Trophoblast cell (in vitro differentiated cells and primary cell): ENCODE measurements at regions not wholly inside any gene's neighbourhood (a gene's known extent, or its start where the extent isn't known, plus 50 kb on each side); places are given as distances from the start of the nearest gene placed in this dataset.

Experiments used
- DNase-seq, 2 donors: peaks; one replicate each; pipeline ENCODE4 v3.0.0-alpha.2; 2016
- H2AFZ ChIP-seq: 2 replicates; pipeline ENCODE4 v1.6.1; 2013; ENCODE audit warnings: low read length, moderate library complexity, mild to moderate bottlenecking; ENCODE audit not compliant: insufficient read depth, poor library complexity
- H2AK5ac ChIP-seq: 2 replicates; pipeline ENCODE4 v1.6.1; 2013; ENCODE audit warnings: mild to moderate bottlenecking, low read length
- H2BK120ac ChIP-seq: 2 replicates; pipeline ENCODE4 v1.6.1; 2013; ENCODE audit warnings: low read length, mild to moderate bottlenecking, moderate library complexity; ENCODE audit not compliant: insufficient read depth, poor library complexity
- H2BK12ac ChIP-seq: 2 replicates; pipeline ENCODE4 v1.6.1; 2013; ENCODE audit warnings: mild to moderate bottlenecking, low read length, moderate library complexity
- H2BK5ac ChIP-seq: 2 replicates; pipeline ENCODE4 v1.6.1; 2013; ENCODE audit warnings: low read length, low read depth, moderate library complexity, mild to moderate bottlenecking; ENCODE audit not compliant: poor library complexity
- H3K14ac ChIP-seq: 2 replicates; pipeline ENCODE4 v1.6.1; 2013; ENCODE audit warnings: mild to moderate bottlenecking, low read length
- H3K18ac ChIP-seq: 2 replicates; pipeline ENCODE4 v1.6.1; 2013; ENCODE audit warnings: mild to moderate bottlenecking, low read length
- H3K23ac ChIP-seq: 2 replicates; pipeline ENCODE4 v1.6.1; 2013; ENCODE audit warnings: low read length
- H3K27ac ChIP-seq: 2 replicates; pipeline ENCODE4 v1.5.1; 2013; ENCODE audit warnings: low read depth, mild to moderate bottlenecking, inconsistent platforms, low read length, moderate library complexity
- H3K27me3 ChIP-seq: 2 replicates; pipeline ENCODE4 v1.6.1; 2013; ENCODE audit warnings: inconsistent platforms, mild to moderate bottlenecking, low read length, moderate library complexity; ENCODE audit not compliant: insufficient read depth
- H3K36me3 ChIP-seq, 2 experiments: 1 replicate in 1 of 2; 2 replicates in 1 of 2; pipeline ENCODE4 v1.6.1; 2013; ENCODE audit warnings: low read length in 2 of 2, mild to moderate bottlenecking in 2 of 2, moderate library complexity in 1 of 2; ENCODE audit not compliant: insufficient read depth in 2 of 2, control insufficient read depth in 1 of 2
- H3K4ac ChIP-seq: 2 replicates; pipeline ENCODE4 v1.6.1; 2013; ENCODE audit warnings: low read depth, mild to moderate bottlenecking, low read length, moderate library complexity
- H3K4me1 ChIP-seq, 2 experiments: 1 replicate in 1 of 2; 2 replicates in 1 of 2; pipeline ENCODE4 v1.6.1; 2013; ENCODE audit warnings: low read length in 2 of 2, mild to moderate bottlenecking in 2 of 2, moderate library complexity in 1 of 2; ENCODE audit not compliant: insufficient read depth in 2 of 2, control insufficient read depth in 1 of 2
- H3K4me2 ChIP-seq: 2 replicates; pipeline ENCODE4 v1.6.1; 2013; ENCODE audit warnings: inconsistent platforms, mild to moderate bottlenecking, low read length, moderate library complexity
- H3K4me3 ChIP-seq: 2 replicates; pipeline ENCODE4 v1.5.1; 2013; ENCODE audit warnings: mild to moderate bottlenecking, low read depth, low read length, inconsistent platforms
- H3K79me1 ChIP-seq: one replicate; pipeline ENCODE4 v1.6.1; 2013; ENCODE audit warnings: low read length
- H3K79me2 ChIP-seq: 2 replicates; pipeline ENCODE4 v1.6.1; 2013; ENCODE audit warnings: low read length, mild to moderate bottlenecking; ENCODE audit not compliant: control insufficient read depth, insufficient read depth, poor library complexity
- H3K9ac ChIP-seq: 2 replicates; pipeline ENCODE4 v1.6.1; 2013; ENCODE audit warnings: mild to moderate bottlenecking, low read length
- H3K9me3 ChIP-seq: 2 replicates; pipeline ENCODE4 v1.6.1; 2013; ENCODE audit warnings: low read depth, mild to moderate bottlenecking, control low read depth, inconsistent platforms, low read length; ENCODE audit not compliant: insufficient read depth
- H4K12ac ChIP-seq: 2 replicates; pipeline ENCODE4 v1.6.1; 2013; ENCODE audit warnings: low read depth, mild to moderate bottlenecking, low read length, moderate library complexity
- H4K8ac ChIP-seq: 2 replicates; pipeline ENCODE4 v1.6.1; 2013; ENCODE audit warnings: low read depth, mild to moderate bottlenecking, low read length, moderate library complexity
- H4K91ac ChIP-seq: one replicate; pipeline ENCODE4 v1.6.1; 2013; ENCODE audit warnings: low read depth, mild to moderate bottlenecking, low read length, moderate library complexity
- WGBS: extraction: QIAGEN DNeasy Blood & Tissue Kit; methylation state at CpG from one replicate; pipeline ENCODE4 v1.1.7; 2013; ENCODE audit warnings: missing lambda C conversion rate; ENCODE audit not compliant: insufficient read length, insufficient coverage; ENCODE audit errors: extremely low coverage; 5-methylcytosine and 5-hydroxymethylcytosine counted together

DNA sequence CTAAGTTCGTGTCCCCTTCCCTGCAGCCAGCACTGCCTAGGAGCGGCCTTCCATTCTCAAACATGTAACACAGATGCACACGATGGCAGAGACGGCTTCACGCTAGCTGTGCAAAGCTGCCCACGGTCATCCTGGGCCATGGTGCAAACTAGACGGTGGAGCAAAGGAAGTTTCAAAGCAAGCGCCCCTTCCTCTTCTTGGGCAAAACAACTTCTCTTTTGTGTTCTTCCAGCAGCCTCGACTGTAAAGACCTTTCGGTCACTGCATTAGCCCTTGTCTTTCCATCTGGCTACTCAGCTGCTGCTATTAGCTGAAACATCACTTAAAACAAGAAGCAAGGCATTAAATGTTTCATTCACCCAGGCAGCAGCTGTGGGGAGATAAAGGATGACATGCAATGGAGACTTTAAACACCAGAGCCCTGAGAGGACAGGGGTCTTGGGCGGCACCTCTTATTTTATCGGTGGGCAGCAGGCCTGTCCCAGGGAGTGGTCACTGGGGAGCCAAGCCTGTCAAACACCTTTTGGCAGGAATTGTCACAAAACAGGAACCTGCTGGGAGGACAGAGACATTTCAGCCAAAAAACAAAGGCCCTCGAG, 214.8 kb downstream of the KLF6 start:
- H3K4me1 ChIP-seq, result peaks cover 3% of the 10 kb centered on the region in 2 experiments
- DNase-seq, result no peak
- H4K8ac ChIP-seq, result no peak overlapping the region
- H2AK5ac ChIP-seq, result no peak overlapping the region
- no peak overlapping the region for H2BK12ac ChIP-seq
- no peaks in the 10 kb centered on the region for H3K27me3 ChIP-seq
- no peaks in the 10 kb centered on the region for H3K79me2 ChIP-seq
- no peak overlapping the region for H3K4me2 ChIP-seq
- H2AFZ ChIP-seq, result no peak overlapping the region
- no peak overlapping the region for H3K18ac ChIP-seq
- no peak overlapping the region for H3K4ac ChIP-seq
- H2BK120ac ChIP-seq, result no peak overlapping the region
- H3K4me3 ChIP-seq, result no peak overlapping the region
- no peak overlapping the region for H4K91ac ChIP-seq
- no peak overlapping the region for H3K9ac ChIP-seq
- no CpG with 5 or more reads among the region's 13 CpGs for WGBS
- H3K36me3 ChIP-seq, result no peaks in the 10 kb centered on the region
- H3K9me3 ChIP-seq, result peaks cover 6% of the 10 kb centered on the region
- no peak overlapping the region for H3K23ac ChIP-seq
- no peak overlapping the region for H2BK5ac ChIP-seq
- no peak overlapping the region for H4K12ac ChIP-seq
- no peak overlapping the region for H3K27ac ChIP-seq
- peaks cover 2% of the 10 kb centered on the region for H3K79me1 ChIP-seq
- H3K14ac ChIP-seq, result no peak overlapping the region

DNA sequence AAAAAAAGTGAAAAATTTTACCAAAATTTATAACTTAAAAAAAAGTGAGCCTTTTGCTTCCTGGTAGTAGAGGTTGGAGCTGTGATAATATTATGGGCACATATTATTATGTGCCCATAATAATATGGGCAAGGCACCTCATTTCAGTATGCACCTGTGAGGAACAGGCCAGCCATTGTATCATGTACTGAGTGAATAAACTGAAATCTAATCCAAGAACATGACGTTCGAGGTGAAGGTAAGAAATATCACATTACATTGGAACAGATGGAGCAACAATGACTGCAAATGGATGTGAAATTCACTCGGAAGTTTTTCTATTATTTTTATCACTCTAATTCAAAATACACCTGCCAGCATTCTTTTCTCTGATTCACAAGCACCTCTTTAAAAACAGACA, 216.0 kb downstream of the KLF6 start:
- H3K9me3 ChIP-seq, result peaks cover 6% of the 10 kb centered on the region
- no peak overlapping the region for H4K12ac ChIP-seq
- H3K14ac ChIP-seq, result no peak overlapping the region
- H4K8ac ChIP-seq, result no peak overlapping the region
- H3K18ac ChIP-seq, result no peak overlapping the region
- no peak overlapping the region for H3K27ac ChIP-seq
- H2BK5ac ChIP-seq, result no peak overlapping the region
- no peak overlapping the region for H2AFZ ChIP-seq
- no peak overlapping the region for H2BK12ac ChIP-seq
- no peak overlapping the region for H3K9ac ChIP-seq
- no peak overlapping the region for H2BK120ac ChIP-seq
- H3K4me1 ChIP-seq, result peaks cover 3% of the 10 kb centered on the region in 2 experiments
- no peak overlapping the region for H2AK5ac ChIP-seq
- H3K27me3 ChIP-seq, result no peaks in the 10 kb centered on the region
- no peak overlapping the region for H3K4me3 ChIP-seq
- no peak overlapping the region for H3K23ac ChIP-seq
- no peak overlapping the region for H4K91ac ChIP-seq
- DNase-seq, result no peak
- no CpG with 5 or more reads among the region's 3 CpGs for WGBS
- H3K36me3 ChIP-seq, result no peaks in the 10 kb centered on the region
- no peaks in the 10 kb centered on the region for H3K79me2 ChIP-seq
- H3K79me1 ChIP-seq, result peaks cover 2% of the 10 kb centered on the region
- H3K4me2 ChIP-seq, result no peak overlapping the region
- no peak overlapping the region for H3K4ac ChIP-seq

DNA sequence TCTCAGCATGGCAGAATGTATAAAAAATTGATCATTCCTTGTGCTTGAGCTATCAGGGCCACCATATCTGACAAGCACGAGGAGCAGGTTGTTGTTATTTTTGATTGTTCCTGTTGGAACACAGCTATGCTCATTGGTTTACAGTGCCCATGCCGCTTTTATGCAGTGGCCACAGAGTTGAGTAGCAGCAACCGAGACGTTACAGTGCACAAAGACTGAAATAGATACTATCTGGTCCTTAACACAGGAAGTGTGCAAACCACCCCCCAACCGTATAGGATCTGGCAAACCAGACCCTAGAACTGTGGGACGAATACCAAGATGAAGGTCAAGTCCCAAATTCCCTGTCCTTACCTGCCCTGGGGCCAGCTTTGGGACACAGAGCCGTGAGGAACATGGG, 216.6 kb downstream of the KLF6 start:
- H3K79me2 ChIP-seq, result no peaks in the 10 kb centered on the region
- no peak overlapping the region for H2BK5ac ChIP-seq
- H3K14ac ChIP-seq, result no peak overlapping the region
- H2AFZ ChIP-seq, result no peak overlapping the region
- H4K8ac ChIP-seq, result no peak overlapping the region
- H3K4me3 ChIP-seq, result no peak overlapping the region
- H3K9ac ChIP-seq, result no peak overlapping the region
- no peak overlapping the region for H3K4me2 ChIP-seq
- no peak overlapping the region for H3K23ac ChIP-seq
- no peaks in the 10 kb centered on the region for H3K36me3 ChIP-seq
- H2BK12ac ChIP-seq, result no peak overlapping the region
- peaks cover under 1 to 3% of the 10 kb centered on the region in 2 experiments for H3K4me1 ChIP-seq
- H3K79me1 ChIP-seq, result peaks cover 2% of the 10 kb centered on the region
- no CpG with 5 or more reads among the region's 7 CpGs for WGBS
- peaks cover 4% of the 10 kb centered on the region for H3K9me3 ChIP-seq
- H4K12ac ChIP-seq, result no peak overlapping the region
- H2AK5ac ChIP-seq, result no peak overlapping the region
- no peak overlapping the region for H3K18ac ChIP-seq
- H3K27ac ChIP-seq, result no peak overlapping the region
- no peak for DNase-seq
- H2BK120ac ChIP-seq, result no peak overlapping the region
- H4K91ac ChIP-seq, result no peak overlapping the region
- H3K27me3 ChIP-seq, result no peaks in the 10 kb centered on the region
- H3K4ac ChIP-seq, result no peak overlapping the region

- Histone ChIP-seq H4K12ac (no peak overlapping the region), H3K79me1 (peaks cover 2% of the 10 kb centered on the region), H3K23ac (no peak overlapping the region), H2BK120ac (no peak overlapping the region), H2AFZ (no peak overlapping the region), H3K27me3 (no peaks in the 10 kb centered on the region), H3K18ac (no peak overlapping the region), H2BK5ac (no peak overlapping the region), H3K9ac (no peak overlapping the region), H3K27ac (no peak overlapping the region), H3K79me2 (no peaks in the 10 kb centered on the region), H4K8ac (no peak overlapping the region), H4K91ac (no peak overlapping the region), H3K9me3 (peaks cover 4% of the 10 kb centered on the region), H3K36me3 (no peaks in the 10 kb centered on the region), H2BK12ac (no peak overlapping the region), H2AK5ac (no peak overlapping the region), H3K4ac (no peak overlapping the region), H3K4me3 (no peak overlapping the region), H3K14ac (no peak overlapping the region), H3K4me2 (no peak overlapping the region), H3K4me1 (peaks cover 0 to 3% of the 10 kb centered on the region in 2 experiments)
- no CpG with 5 or more reads among the region's 9 CpGs for WGBS
- peak in 1 of 2 donors; percentile 40 for DNase-seq
Measured at GRCh38 chr10:3567291-3567963, 217.6 kb downstream of the KLF6 start.
